Loucy (cell line): ENCODE measurements at regions not wholly inside any gene's neighbourhood (a gene's known extent, or its start where the extent isn't known, plus 50 kb on each side); places are given as distances from the start of the nearest gene placed in this dataset.

Experiments used
- CTCF ChIP-seq: fragments of 200-600 bp; sonication (generic); conservative IDR thresholded peaks from 2 replicates; pipeline ENCODE4 v1.5.1; 2014; ENCODE audit warnings: mild to moderate bottlenecking, antibody characterized with exemption, low read length
- EZH2phosphoT487 ChIP-seq: fragments of 200-600 bp; IDR thresholded peaks from 2 replicates; pipeline ENCODE4 v1.6.1; 2018; ENCODE audit warnings: antibody characterized with exemption, mild to moderate bottlenecking, moderate library complexity, borderline replicate concordance

- TF ChIP-seq CTCF (peak; percentile 49), EZH2phosphoT487 (no peak)
These were observed 70.3 kb upstream of the DBX2 start for GRCh38 chr12:45121224-45121623.
